ENCODE measurements at regions not wholly inside any gene's neighbourhood (a gene's known extent, or its start where the extent isn't known, plus 50 kb on each side); places are given as distances from the start of the nearest gene placed in this dataset.

GRCh38 chr14:105933238-105933637 is 406.9 kb downstream of the TMEM121 start:
- H3K14ac ChIP-seq (ENCODE audit: insufficient read length) = no peak overlapping the region
- ChIA-PET POLR2A (ENCODE audit: partially characterized antibody) (no interaction called here), CTCF (ENCODE audit: partially characterized antibody) (no interaction called here)
- no peak overlapping the region for H3K9ac ChIP-seq (replicated peaks in 1 of 4; ENCODE audit: extremely low read depth in 1 of 4, low read depth in 3 of 4, low read length in 3 of 4)
- no peak overlapping the region for H2BK20ac ChIP-seq (ENCODE audit: low read length)
- H2AK5ac ChIP-seq (ENCODE audit: low read depth, low read length) = no peak overlapping the region
- no peaks in the 10 kb centered on the region for H3K79me1 ChIP-seq (ENCODE audit: low read depth, low read length)
- no peaks in the 10 kb centered on the region for H3K79me2 ChIP-seq (ENCODE audit: control insufficient read depth in 1 of 2, insufficient read depth in 2 of 2, low read length in 2 of 2)
- WGBS, 2 experiments (ENCODE audit: extremely low coverage in 1 of 2, insufficient coverage in 1 of 2, insufficient read length in 1 of 2, insufficient replicate concordance in 2 of 2, low coverage in 1 of 2, low lambda C conversion rate in 2 of 2, missing lambda C conversion rate in 1 of 2) = 68% methylated on average over 7 of the region's 7 CpGs; no CpG with 5 or more reads in 1 of the 2 experiments
- no peak overlapping the region for H2BK15ac ChIP-seq (ENCODE audit: low read length)
- no peak overlapping the region for H3K4me3 ChIP-seq (ENCODE audit: extremely low read depth in 1 of 4, insufficient read depth in 2 of 4, low read depth in 3 of 4, low read length in 4 of 4)
- no peak overlapping the region for H2BK12ac ChIP-seq (ENCODE audit: low read depth, low read length)
- no peak overlapping the region for H3K27ac ChIP-seq (ENCODE audit: low read depth, low read length)
- no peaks in the 10 kb centered on the region for H3K23me2 ChIP-seq (ENCODE audit: low read depth, low read length)
- no peak overlapping the region for H3K23ac ChIP-seq (ENCODE audit: insufficient read length)
- peaks cover 64 to 87% of the 10 kb centered on the region in 2 experiments for H3K9me3 ChIP-seq (ENCODE audit: insufficient read depth in 2 of 2, low read depth in 1 of 2, low read length in 1 of 2)
- H4K20me1 ChIP-seq (replicated peaks in 1 of 2; ENCODE audit: control insufficient read depth in 1 of 2, insufficient read depth in 2 of 2, low read length in 2 of 2) = no peaks in the 10 kb centered on the region
- no peak for TF ChIP-seq HDAC6 (IDR thresholded peaks at IDR 0.05; ENCODE audit: low read depth, low read length)
- no peak for TF ChIP-seq SP1 (IDR thresholded peaks at IDR 0.05; ENCODE audit: low read depth, low read length)
- TF ChIP-seq BCL11A (IDR thresholded peaks at IDR 0.05; ENCODE audit: low read depth in 2 of 2, low read length in 2 of 2) = no peak
- TF ChIP-seq EZH2 (IDR thresholded peaks at IDR 0.05; ENCODE audit: low read depth, low read length, severe bottlenecking) = no peak
- no peak for TF ChIP-seq TAF1 (IDR thresholded peaks at IDR 0.05; ENCODE audit: low read depth, low read length)
- no peak for TF ChIP-seq RNF2 (IDR thresholded peaks at IDR 0.05; ENCODE audit: borderline replicate concordance, low read depth, low read length, missing control alignments, poor library complexity, severe bottlenecking)
- no peak for TF ChIP-seq KDM1A (IDR thresholded peaks at IDR 0.05; ENCODE audit: borderline replicate concordance, low read length)
- no peak overlapping the region for H3K4me2 ChIP-seq (ENCODE audit: insufficient read depth in 1 of 2, low read depth in 2 of 2, low read length in 2 of 2)
- no peak overlapping the region for H4K8ac ChIP-seq (ENCODE audit: extremely low read depth, insufficient read depth, low read length)
- no peak overlapping the region for H2BK5ac ChIP-seq (ENCODE audit: low read depth, low read length)
- no peak overlapping the region for H2BK120ac ChIP-seq (replicated peaks; ENCODE audit: low read depth, low read length)
- no peak overlapping the region for H3K18ac ChIP-seq (ENCODE audit: extremely low read depth, low read length)
- H2AFZ ChIP-seq (ENCODE audit: low read length) = no peak overlapping the region
- no peaks in the 10 kb centered on the region for H3K36me3 ChIP-seq (ENCODE audit: control insufficient read depth in 2 of 4, insufficient read depth in 4 of 4, low read length in 3 of 4)
- H4K5ac ChIP-seq (ENCODE audit: insufficient read length, low read depth, low read length) = no peak overlapping the region
- no peak overlapping the region for H3K56ac ChIP-seq (replicated peaks; ENCODE audit: insufficient read length, low read depth, low read length)
- no peak overlapping the region for H3K4ac ChIP-seq (replicated peaks; ENCODE audit: insufficient read length, low read depth, low read length)
- FAIRE-seq (no peak), DNase-seq (ENCODE audit: low read depth in 1 of 2, low spot score in 2 of 2) (no peak)
- H3K27me3 ChIP-seq (replicated peaks in 1 of 4; ENCODE audit: control insufficient read depth in 3 of 4, extremely low read depth in 1 of 4, insufficient read depth in 3 of 4, low read length in 3 of 4) = no peaks in the 10 kb centered on the region
- H4K91ac ChIP-seq (replicated peaks; ENCODE audit: insufficient read length, low read length) = no peak overlapping the region
- no peaks in the 10 kb centered on the region for H3K4me1 ChIP-seq (replicated peaks in 1 of 4; ENCODE audit: control insufficient read depth in 3 of 4, insufficient read depth in 4 of 4, low read length in 3 of 4)

Data from H1 (cell line).